ENCODE measurements at regions not wholly inside any gene's neighbourhood (a gene's known extent, or its start where the extent isn't known, plus 50 kb on each side); places are given as distances from the start of the nearest gene placed in this dataset.

DNA sequence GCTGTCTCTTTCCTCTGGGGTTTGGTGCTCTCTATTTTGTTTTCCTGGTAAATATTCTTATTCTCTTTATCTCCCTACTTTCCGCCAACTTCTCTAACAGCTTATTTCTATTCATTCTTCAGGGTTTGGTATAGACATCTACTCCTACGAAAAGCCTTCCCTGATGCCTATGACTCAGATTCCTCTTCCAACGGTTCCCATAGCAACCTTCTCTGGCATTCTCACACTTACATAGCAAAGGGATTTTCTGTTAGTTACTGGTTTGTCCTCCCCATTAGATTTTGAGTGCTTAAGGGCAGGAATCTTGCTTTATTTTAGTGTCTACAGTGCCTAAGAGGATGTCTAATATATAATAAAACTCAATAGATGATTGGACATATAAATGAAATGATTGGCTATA lies 407.6 kb upstream of the DEPDC1 start:
- TF ChIP-seq, protein P1, sequence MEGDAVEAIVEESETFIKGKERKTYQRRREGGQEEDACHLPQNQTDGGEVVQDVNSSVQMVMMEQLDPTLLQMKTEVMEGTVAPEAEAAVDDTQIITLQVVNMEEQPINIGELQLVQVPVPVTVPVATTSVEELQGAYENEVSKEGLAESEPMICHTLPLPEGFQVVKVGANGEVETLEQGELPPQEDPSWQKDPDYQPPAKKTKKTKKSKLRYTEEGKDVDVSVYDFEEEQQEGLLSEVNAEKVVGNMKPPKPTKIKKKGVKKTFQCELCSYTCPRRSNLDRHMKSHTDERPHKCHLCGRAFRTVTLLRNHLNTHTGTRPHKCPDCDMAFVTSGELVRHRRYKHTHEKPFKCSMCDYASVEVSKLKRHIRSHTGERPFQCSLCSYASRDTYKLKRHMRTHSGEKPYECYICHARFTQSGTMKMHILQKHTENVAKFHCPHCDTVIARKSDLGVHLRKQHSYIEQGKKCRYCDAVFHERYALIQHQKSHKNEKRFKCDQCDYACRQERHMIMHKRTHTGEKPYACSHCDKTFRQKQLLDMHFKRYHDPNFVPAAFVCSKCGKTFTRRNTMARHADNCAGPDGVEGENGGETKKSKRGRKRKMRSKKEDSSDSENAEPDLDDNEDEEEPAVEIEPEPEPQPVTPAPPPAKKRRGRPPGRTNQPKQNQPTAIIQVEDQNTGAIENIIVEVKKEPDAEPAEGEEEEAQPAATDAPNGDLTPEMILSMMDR (IDR thresholded peaks at IDR 0.05; ENCODE audit: low read length), result no peak
- TF ChIP-seq EZH2 (IDR thresholded peaks at IDR 0.05; ENCODE audit: borderline replicate concordance, low read length), result no peak
